ENCODE measurements at regions not wholly inside any gene's neighbourhood (a gene's known extent, or its start where the extent isn't known, plus 50 kb on each side); places are given as distances from the start of the nearest gene placed in this dataset.

DNA sequence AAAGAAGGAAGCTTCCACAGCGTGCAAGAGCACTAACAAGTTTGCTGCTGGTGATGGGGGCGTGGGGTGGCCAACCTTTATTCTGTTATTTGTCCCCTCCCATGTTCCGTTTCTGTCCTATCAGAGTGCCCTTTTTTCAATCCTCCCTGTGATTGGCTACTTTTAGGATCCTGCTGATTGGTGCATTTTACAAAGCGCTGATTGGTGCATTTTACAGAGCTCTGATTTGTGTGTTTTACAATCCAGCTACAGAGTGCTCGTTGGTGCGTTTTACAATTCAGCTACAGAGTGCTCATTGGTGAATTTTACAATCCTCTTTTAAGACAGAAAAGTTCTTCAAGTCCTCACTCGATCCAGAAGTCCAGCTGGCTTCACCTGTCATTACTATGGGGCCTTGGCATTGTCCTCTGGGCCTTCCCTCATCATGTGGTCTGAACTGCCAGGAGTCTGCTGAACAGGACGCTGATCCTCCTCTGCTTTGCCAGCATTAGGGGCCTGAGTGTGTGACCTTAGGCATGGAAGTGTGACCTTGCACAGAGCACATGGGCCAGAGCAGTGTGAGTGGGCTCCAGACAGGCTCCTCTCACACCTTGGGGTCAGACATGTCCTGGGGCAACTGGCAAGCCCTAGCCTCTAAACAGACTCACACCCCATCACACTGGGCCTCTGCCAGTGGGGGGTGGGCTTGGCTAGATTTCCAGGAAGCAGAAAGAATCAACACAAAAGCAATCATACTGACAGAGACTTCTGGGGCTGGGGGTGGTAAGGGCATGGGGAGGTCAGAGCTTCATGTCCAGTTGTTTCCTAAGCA lies 167.4 kb downstream of the PTPN20 start:
- Histone ChIP-seq H3K36me3 (replicated peaks) (no peaks in the 10 kb centered on the region), H3K27ac (no peak overlapping the region), H3K27me3 (replicated peaks) (no peaks in the 10 kb centered on the region), H3K4me3 (ENCODE audit: low read depth, low read length) (no peak overlapping the region)
- DNase-seq = peak; percentile 22
- TF ChIP-seq, protein P1, sequence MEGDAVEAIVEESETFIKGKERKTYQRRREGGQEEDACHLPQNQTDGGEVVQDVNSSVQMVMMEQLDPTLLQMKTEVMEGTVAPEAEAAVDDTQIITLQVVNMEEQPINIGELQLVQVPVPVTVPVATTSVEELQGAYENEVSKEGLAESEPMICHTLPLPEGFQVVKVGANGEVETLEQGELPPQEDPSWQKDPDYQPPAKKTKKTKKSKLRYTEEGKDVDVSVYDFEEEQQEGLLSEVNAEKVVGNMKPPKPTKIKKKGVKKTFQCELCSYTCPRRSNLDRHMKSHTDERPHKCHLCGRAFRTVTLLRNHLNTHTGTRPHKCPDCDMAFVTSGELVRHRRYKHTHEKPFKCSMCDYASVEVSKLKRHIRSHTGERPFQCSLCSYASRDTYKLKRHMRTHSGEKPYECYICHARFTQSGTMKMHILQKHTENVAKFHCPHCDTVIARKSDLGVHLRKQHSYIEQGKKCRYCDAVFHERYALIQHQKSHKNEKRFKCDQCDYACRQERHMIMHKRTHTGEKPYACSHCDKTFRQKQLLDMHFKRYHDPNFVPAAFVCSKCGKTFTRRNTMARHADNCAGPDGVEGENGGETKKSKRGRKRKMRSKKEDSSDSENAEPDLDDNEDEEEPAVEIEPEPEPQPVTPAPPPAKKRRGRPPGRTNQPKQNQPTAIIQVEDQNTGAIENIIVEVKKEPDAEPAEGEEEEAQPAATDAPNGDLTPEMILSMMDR (IDR thresholded peaks at IDR 0.05; ENCODE audit: low read depth, low read length, missing control alignments) = no peak
- in situ Hi-C loops (cut with HindIII; ENCODE audit: low pct_ligation_motif_present, low sequenced_read_pairs) = no loop called here

DNA sequence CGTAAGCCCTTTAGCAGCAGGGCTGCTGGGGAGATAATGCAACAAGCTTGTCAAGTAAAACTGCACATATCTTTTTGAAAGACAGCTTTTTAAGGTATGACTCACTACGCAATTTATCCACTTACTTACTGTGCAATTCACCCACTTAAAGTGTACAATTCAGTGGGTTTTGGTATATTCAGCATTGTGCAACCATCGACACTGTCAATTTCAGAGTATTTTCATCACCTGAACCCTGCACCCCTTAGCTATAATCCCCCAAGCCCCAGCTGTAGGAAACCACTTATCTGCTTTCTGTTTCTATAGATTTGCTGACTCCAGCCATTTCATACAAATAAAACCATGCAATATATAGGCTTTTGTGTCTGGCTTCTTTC lies 168.0 kb downstream of the PTPN20 start:
- no peak for DNase-seq
- no peaks in the 10 kb centered on the region for H3K27me3 ChIP-seq (replicated peaks)
- no peaks in the 10 kb centered on the region for H3K36me3 ChIP-seq (replicated peaks)
- no peak overlapping the region for H3K27ac ChIP-seq
- TF ChIP-seq, protein P1 (IDR thresholded peaks at IDR 0.05; ENCODE audit: low read depth, low read length, missing control alignments) = no peak
- H3K4me3 ChIP-seq (ENCODE audit: low read depth, low read length) = no peak overlapping the region
- in situ Hi-C loops (cut with HindIII; ENCODE audit: low pct_ligation_motif_present, low sequenced_read_pairs) = no loop called here

DNA sequence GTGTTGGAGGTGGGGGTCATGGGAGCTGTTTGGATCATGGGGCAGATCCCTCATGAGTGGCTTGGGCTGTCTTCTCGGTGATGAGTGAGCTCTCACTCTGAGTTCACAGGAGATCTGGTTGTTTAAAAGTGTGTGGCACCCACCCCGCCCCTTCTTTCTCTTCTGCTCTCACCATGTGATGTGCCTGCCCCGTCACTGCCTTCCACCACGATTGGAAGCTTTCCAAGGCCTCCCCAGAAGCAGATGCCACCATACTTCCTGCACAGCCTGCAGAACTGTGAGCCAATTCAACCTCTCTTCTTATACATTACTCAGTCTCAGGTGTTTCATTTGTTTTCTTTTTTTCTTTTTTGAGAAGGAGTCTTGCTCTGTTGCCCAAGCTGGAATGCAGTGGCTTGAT lies 170.0 kb downstream of the PTPN20 start:
- no peak overlapping the region for H3K27ac ChIP-seq
- TF ChIP-seq, protein P1 (IDR thresholded peaks at IDR 0.05; ENCODE audit: low read depth, low read length, missing control alignments) = no peak
- no peaks in the 10 kb centered on the region for H3K27me3 ChIP-seq (replicated peaks)
- no peak overlapping the region for H3K4me3 ChIP-seq (ENCODE audit: low read depth, low read length)
- in situ Hi-C loops (cut with HindIII; ENCODE audit: low pct_ligation_motif_present, low sequenced_read_pairs) = no loop called here
- H3K36me3 ChIP-seq (replicated peaks) = no peaks in the 10 kb centered on the region
- no peak for DNase-seq

DNA sequence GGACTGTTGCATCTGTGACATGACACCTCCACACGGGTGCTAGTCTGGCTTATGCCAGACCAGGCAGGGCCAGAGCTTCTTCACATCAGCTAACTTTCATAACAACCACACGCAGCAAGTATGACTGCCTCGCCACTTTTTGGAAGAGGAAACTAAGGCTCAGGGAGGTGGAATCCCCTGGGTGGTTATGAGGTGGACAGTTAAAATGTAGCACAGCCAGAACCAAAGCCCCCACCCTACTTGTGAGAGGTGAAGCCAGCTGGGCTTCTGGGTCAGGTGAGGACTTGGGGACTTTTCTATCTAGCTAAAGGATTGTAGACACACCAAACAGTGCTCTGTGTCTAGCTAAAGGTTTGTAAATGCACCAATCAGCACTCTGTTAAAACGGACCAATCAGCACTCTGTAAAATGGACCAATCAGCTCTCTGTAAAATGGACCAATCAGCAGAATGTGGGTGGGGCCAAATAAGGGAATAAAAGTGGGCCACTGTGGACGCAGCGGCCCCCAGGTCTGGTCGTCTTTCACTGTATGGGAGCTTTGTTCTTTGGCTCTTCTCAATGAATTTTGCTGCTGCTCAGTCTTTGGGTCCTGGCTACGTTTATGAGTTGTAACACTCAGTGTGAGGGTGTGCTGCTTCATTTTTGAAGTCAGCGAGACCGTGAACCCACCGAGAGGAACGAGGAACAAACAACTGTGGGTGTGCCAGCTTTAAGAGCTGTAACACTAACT lies 171.0 kb downstream of the PTPN20 start:
- TF ChIP-seq, protein P1 (IDR thresholded peaks at IDR 0.05; ENCODE audit: low read depth, low read length, missing control alignments) = no peak
- Histone ChIP-seq H3K4me3 (ENCODE audit: low read depth, low read length) (no peak overlapping the region), H3K27me3 (replicated peaks) (no peaks in the 10 kb centered on the region), H3K27ac (no peak overlapping the region), H3K36me3 (replicated peaks) (no peaks in the 10 kb centered on the region)
- DNase-seq = no peak
- in situ Hi-C loops (cut with HindIII; ENCODE audit: low pct_ligation_motif_present, low sequenced_read_pairs) = no loop called here

DNA sequence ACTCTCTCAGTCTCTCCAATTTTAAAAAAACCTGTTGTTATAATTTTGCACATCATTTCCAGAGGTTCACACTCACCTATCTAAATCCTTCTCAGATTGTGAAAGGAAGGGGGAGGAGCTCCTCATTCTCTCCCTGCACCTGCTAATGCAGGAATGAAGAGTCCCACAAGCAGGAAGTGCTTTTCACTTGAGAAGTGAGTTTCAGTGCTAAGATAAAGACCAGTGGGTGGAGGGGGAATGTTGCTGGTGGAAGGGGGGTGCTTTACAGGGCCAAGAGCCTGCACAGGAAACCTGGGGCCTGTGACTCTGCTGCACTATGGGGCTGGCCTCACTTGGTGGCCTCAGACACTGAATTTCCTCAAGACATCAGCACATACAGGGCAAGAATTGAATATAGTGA lies 176.4 kb downstream of the PTPN20 start:
- Histone ChIP-seq H3K36me3 (replicated peaks) (no peaks in the 10 kb centered on the region), H3K4me3 (ENCODE audit: low read depth, low read length) (no peak overlapping the region), H3K27me3 (replicated peaks) (no peaks in the 10 kb centered on the region), H3K27ac (no peak overlapping the region)
- in situ Hi-C loops (cut with HindIII; ENCODE audit: low pct_ligation_motif_present, low sequenced_read_pairs) = no loop called here
- DNase-seq = no peak
- TF ChIP-seq, protein P1 (IDR thresholded peaks at IDR 0.05; ENCODE audit: low read depth, low read length, missing control alignments) = no peak

Measured in brain microvascular endothelial cell (primary cell).